Naive thymus-derived CD8-positive, alpha-beta T cell (primary cell): ENCODE measurements at regions not wholly inside any gene's neighbourhood (a gene's known extent, or its start where the extent isn't known, plus 50 kb on each side); places are given as distances from the start of the nearest gene placed in this dataset.
"Not testable (repeated sequence)": the region's sequence is repeated elsewhere in the genome, so short reads cannot be mapped to it uniquely, and the experiment has no call there.

Experiments
- ATAC-seq, 2 donors: fragments of 150-1000 bp; cut with Tn5 transposase in 1 of 2; sonication (Bioruptor Pico), chemical (Tn5 transposase) in 1 of 2; 1 replicate in 1 of 2; 2 replicates in 1 of 2; pipeline ENCODE4 v1.10.0; 2021; ENCODE audit warnings: mild to moderate bottlenecking in 2 of 2, moderate library complexity in 2 of 2
- POLR2A ChIA-PET: fragments of 350-600 bp; sonication (Branson Sonifier 250); formaldehyde crosslinking; loops from one replicate; lab custom pipeline; 2021; ENCODE audit warnings: antibody characterized with exemption; lab: Charles Lee
- DNase-seq, 10 donors: peaks; one replicate each; pipeline versions ENCODE4 v3.0.0 to v3.0.0-alpha.2; 2020 to 2022
- H3K27ac Mint-ChIP-seq, 10 donors: one replicate each; pipeline ENCODE4 v1.8.0; 2020 to 2022; ENCODE audit warnings: mild to moderate bottlenecking in 10 of 10, mixed read lengths in 10 of 10, moderate library complexity in 4 of 10, inconsistent platforms in 1 of 10
- H3K27me3 Mint-ChIP-seq, 5 donors: one replicate each; pipeline ENCODE4 v1.8.0; 2021 to 2022; ENCODE audit warnings: mixed read lengths in 5 of 5
- H3K36me3 Mint-ChIP-seq, 3 donors: one replicate each; pipeline ENCODE4 v1.8.0; 2020 to 2022; ENCODE audit warnings: mixed read lengths in 3 of 3, mild to moderate bottlenecking in 2 of 3, inconsistent platforms in 1 of 3
- H3K4me1 Mint-ChIP-seq, 4 donors: one replicate each; pipeline ENCODE4 v1.8.0; 2021 to 2022; ENCODE audit warnings: mixed read lengths in 4 of 4
- H3K4me3 Mint-ChIP-seq, 10 donors: one replicate each; pipeline ENCODE4 v1.8.0; 2020 to 2022; ENCODE audit warnings: mild to moderate bottlenecking in 10 of 10, mixed read lengths in 10 of 10, moderate library complexity in 6 of 10, inconsistent platforms in 1 of 10
- H3K9me3 Mint-ChIP-seq, 9 donors: one replicate each; pipeline ENCODE4 v1.8.0; 2020 to 2022; ENCODE audit warnings: mixed read lengths in 9 of 9, mild to moderate bottlenecking in 3 of 9, inconsistent platforms in 1 of 9, moderate library complexity in 1 of 9

DNA sequence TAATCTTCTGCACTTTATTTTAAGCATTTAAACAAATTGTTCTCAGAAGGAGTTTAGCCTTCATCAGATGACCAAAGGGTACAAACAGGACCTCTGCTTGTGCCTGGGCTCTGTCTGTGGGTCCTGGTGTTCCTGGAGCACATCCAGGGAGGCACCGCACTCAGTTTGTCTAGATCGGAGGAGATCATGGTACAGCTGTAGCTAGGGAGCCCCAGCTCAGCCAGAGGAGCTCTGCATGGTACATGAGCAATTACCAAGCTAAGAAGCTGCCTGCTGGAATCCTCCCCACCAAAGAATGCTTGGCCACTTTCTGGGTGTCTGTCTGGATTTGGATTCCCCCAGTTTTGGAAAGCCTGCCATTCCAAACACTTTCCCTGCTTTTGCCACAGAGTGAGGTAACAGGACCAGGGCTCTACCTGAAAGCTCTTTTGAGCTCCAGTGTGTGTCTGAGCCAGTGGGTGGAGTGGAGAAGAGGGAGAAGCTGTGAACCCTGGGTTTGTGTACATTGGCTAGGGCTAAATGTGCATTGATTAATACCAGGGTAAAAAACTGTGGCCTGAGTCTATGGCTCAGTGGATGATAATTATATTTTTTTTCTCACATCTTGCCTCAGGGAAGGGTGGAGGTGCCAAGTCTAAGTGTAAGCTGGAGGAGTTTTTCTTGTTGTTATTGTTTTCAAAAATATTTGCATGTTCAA, 163.7 kb upstream of the IGF1 start:
- ATAC-seq (no peak), DNase-seq (no peak)
- Mint-ChIP-seq H3K4me3 (no peak overlapping the region), H3K36me3 (peaks cover 0 to 5% (median 0%) of the 10 kb centered on the region in 3 donors), H3K27me3 (peaks cover 0 to 21% (median 2%) of the 10 kb centered on the region in 5 donors), H3K9me3 (peaks cover 4 to 45% (median 12%) of the 10 kb centered on the region in 9 donors), H3K27ac (no peak overlapping the region), H3K4me1 (no peaks in the 10 kb centered on the region)
- POLR2A ChIA-PET, result no interaction called here

GRCh38 chr12:102642199-102642598, 161.8 kb upstream of the IGF1 start:
- Mint-ChIP-seq H3K36me3 (peaks cover 0 to 5% (median 0%) of the 10 kb centered on the region in 3 donors), H3K9me3 (peaks cover 4 to 48% (median 12%) of the 10 kb centered on the region in 9 donors), H3K4me3 (no peak overlapping the region), H3K4me1 (no peaks in the 10 kb centered on the region), H3K27ac (no peak overlapping the region), H3K27me3 (peaks cover 0 to 13% (median 2%) of the 10 kb centered on the region in 5 donors)
- DNase-seq, result no peak
- no peak for ATAC-seq
- POLR2A ChIA-PET, result no interaction called here

DNA sequence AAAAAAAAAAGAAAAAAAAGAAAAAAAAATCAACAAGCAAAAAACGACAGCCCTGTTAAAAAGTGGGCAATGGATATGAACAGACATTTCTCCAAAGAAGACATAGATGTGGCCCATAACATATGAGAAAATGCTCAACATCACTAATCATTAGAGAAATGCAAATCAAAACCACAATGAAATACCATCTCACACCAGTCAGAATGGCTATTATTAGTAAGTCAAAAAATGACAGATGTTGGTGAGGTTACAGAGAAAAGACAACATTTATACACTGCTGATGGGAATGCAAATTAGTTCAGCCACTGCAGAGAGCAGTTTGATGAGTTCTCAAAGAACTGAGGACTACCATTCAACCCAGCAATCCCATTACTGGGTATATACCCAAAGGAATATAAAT, 160.3 kb upstream of the IGF1 start:
- H3K27ac Mint-ChIP-seq, result not testable (repeated sequence)

DNA sequence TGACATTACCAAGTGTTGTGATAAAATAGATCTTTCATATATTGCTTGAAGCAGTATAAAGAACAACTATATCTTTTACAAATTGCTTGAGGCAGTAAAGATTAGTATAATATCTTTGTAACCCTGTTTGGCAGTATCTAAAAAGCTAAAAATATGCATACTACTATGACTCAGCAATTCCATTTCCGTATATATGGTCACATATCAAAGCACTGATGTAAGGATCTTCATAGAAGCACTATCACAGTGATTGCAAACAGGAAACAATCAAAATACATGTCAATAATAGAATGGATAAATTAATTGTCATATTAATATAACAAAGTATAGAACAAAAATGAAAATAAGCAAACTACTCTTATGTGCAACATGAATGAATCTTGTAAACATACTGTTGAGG, 158.4 kb upstream of the IGF1 start:
- Mint-ChIP-seq H3K4me3 (no peak overlapping the region), H3K27me3 (no peaks in the 10 kb centered on the region), H3K9me3 (peaks cover 4 to 35% (median 13%) of the 10 kb centered on the region in 9 donors), H3K27ac (no peak overlapping the region), H3K36me3 (peaks cover 0 to 5% (median 0%) of the 10 kb centered on the region in 3 donors), H3K4me1 (no peaks in the 10 kb centered on the region)
- ATAC-seq (no peak), DNase-seq (no peak)
- POLR2A ChIA-PET, result no interaction called here

More for the DNA sequence above, 160.3 kb upstream of the IGF1 start:
- peaks cover 4 to 35% (median 13%) of the 10 kb centered on the region in 9 donors for H3K9me3 Mint-ChIP-seq
- H3K27me3 Mint-ChIP-seq, DNase-seq, H3K4me1 Mint-ChIP-seq, H3K36me3 Mint-ChIP-seq, H3K4me3 Mint-ChIP-seq, ATAC-seq, POLR2A ChIA-PET: not testable (repeated sequence)

DNA sequence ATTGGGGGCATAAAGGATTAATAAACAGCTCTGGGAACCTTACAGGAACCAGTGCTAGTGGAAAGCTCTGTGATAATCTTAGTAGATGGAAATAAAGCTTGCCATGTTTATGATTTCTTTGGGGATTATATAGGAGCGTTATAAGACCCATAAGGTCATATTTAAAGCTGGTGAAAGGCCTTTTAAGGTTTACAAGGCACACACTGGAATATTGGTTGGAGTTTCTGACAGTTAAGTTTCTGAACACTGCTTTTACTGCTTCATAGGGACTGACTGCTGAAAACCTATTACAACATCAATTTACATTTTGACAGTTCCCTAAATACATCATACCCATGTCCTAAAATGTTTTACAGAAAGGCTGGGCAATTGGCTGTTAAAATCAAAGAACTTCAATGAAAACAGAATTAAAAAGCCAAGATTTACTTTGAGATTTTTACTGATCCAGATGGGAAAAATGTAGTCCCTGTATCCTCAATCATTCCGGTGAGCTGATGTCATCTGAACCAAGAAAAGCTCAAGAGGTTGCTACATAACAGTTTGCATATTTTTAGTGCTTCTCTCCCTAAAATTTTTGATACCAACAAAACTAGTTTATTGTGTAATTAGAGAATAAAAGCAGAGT, 153.7 kb upstream of the IGF1 start:
- H3K9me3 Mint-ChIP-seq, result peaks cover 0 to 5% (median 3%) of the 10 kb centered on the region in 9 donors
- no peak for ATAC-seq
- POLR2A ChIA-PET, result no interaction called here

GRCh38 chr12:102631274-102631673, 150.9 kb upstream of the IGF1 start:
- ATAC-seq, result no peak
- no peaks in the 10 kb centered on the region for H3K4me1 Mint-ChIP-seq
- no peaks in the 10 kb centered on the region for H3K27me3 Mint-ChIP-seq
- no peak overlapping the region for H3K27ac Mint-ChIP-seq
- peaks cover 0 to 22% (median 12%) of the 10 kb centered on the region in 9 donors for H3K9me3 Mint-ChIP-seq
- POLR2A ChIA-PET, result no interaction called here
- no peak overlapping the region for H3K4me3 Mint-ChIP-seq
- H3K36me3 Mint-ChIP-seq, result peaks cover 0 to 6% (median 0%) of the 10 kb centered on the region in 3 donors
- DNase-seq, result no peak

More for the DNA sequence above, 153.7 kb upstream of the IGF1 start:
- Mint-ChIP-seq H3K27ac (no peak overlapping the region), H3K4me3 (no peak overlapping the region), H3K4me1 (no peaks in the 10 kb centered on the region), H3K36me3 (no peaks in the 10 kb centered on the region), H3K27me3 (no peaks in the 10 kb centered on the region)
- DNase-seq, result no peak

DNA sequence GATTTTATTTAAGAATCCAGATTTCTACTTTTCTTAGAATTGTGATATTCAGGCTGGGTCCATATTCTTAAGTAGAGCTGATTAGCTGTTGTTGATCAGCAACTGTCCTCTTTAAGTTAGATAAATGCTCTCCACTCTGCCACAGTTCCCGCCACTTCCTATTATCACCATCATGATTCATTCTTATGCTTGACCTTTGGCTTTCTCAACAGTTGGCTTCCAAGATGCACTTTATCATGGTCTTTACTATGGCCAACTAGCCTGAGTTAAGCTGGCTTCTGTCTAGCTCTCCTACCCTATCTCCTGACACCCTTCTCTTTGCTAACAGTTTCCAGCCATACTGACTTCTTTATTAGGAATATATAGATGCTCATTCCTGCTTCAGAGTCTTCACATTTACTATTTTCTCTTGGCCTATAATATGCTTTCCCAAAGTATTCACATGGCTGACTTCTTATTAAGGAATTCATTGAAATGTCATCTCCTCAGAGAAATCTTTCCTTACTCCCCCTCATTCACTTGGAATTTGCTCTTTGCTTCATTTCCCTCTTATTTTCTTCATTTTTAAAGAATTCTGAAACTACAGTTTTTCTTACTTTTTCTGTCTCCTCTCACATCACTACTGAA, 149.0 kb upstream of the IGF1 start:
- peaks cover 0 to 6% (median 0%) of the 10 kb centered on the region in 3 donors for H3K36me3 Mint-ChIP-seq
- H3K9me3 Mint-ChIP-seq, result peaks cover 0 to 28% (median 12%) of the 10 kb centered on the region in 9 donors
- H3K27me3 Mint-ChIP-seq, result no peaks in the 10 kb centered on the region
- POLR2A ChIA-PET, result no interaction called here
- ATAC-seq (no peak), DNase-seq (no peak)
- no peaks in the 10 kb centered on the region for H3K4me1 Mint-ChIP-seq
- H3K4me3 Mint-ChIP-seq, result no peak overlapping the region
- no peak overlapping the region for H3K27ac Mint-ChIP-seq

DNA sequence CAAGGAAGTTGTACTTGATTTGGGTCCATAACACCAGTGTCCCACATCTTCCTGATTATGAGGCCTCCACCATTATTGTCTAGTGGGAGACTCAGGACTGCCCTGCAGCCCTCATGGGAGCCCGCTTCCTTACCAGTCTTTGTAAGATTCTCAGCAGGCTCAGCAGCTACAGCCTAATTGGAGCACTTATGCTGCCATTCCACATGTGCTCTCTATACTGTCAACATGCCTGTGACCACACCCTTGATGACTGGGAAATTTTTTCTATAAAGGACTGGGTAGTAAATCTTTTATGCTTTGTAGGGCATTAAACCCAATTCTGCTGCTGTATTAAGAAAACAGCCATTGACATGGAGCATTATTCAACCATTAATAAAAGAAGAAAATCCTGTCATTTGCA, 145.5 kb upstream of the IGF1 start:
- H3K4me3 Mint-ChIP-seq, result no peak overlapping the region
- POLR2A ChIA-PET, result no interaction called here
- peaks cover 0 to 4% (median 2%) of the 10 kb centered on the region in 5 donors for H3K27me3 Mint-ChIP-seq
- H3K27ac Mint-ChIP-seq, result no peak overlapping the region
- DNase-seq, result no peak
- no peak for ATAC-seq
- peaks cover 0 to 6% (median 0%) of the 10 kb centered on the region in 3 donors for H3K36me3 Mint-ChIP-seq
- no peaks in the 10 kb centered on the region for H3K4me1 Mint-ChIP-seq
- peaks cover 0 to 28% (median 12%) of the 10 kb centered on the region in 9 donors for H3K9me3 Mint-ChIP-seq

- POLR2A ChIA-PET, result no interaction called here
- DNase-seq, result no peak
- Mint-ChIP-seq H3K36me3 (peaks cover 0 to 6% (median 0%) of the 10 kb centered on the region in 3 donors), H3K27me3 (peaks cover 0 to 8% (median 2%) of the 10 kb centered on the region in 5 donors), H3K4me1 (no peaks in the 10 kb centered on the region), H3K27ac (no peak overlapping the region), H3K4me3 (no peak overlapping the region), H3K9me3 (peaks cover 0 to 18% (median 9%) of the 10 kb centered on the region in 9 donors)
- no peak for ATAC-seq
Observed at GRCh38 chr12:102622618-102623017, 142.3 kb upstream of the IGF1 start.

GRCh38 chr12:102618197-102618877, 138.0 kb upstream of the IGF1 start:
- Mint-ChIP-seq H3K4me1 (no peaks in the 10 kb centered on the region), H3K4me3 (no peak overlapping the region), H3K27ac (no peak overlapping the region), H3K27me3 (peaks cover 0 to 5% (median 2%) of the 10 kb centered on the region in 5 donors), H3K36me3 (no peaks in the 10 kb centered on the region), H3K9me3 (peaks cover 0 to 4% (median 0%) of the 10 kb centered on the region in 9 donors)
- no peak for DNase-seq
- ATAC-seq, result no peak
- POLR2A ChIA-PET, result no interaction called here

DNA sequence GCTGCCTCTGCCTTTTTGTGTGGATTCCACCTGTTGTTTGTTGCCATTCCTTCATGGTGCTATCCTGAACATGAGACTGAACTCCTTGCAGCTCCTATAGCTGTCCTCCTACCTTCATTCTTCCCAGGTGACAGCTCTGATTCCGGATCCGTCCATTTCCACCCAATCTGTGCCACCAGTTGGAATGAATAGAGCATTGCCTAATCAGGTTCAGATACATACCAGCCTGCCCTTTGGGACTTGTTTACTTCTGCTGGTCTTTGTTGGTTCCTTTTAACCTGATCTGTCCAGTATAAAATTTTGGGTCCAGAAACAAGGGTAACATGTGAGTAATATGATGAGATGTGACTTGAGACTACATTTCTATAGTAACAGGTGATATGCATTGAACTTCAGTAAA, 136.3 kb upstream of the IGF1 start:
- no peaks in the 10 kb centered on the region for H3K4me1 Mint-ChIP-seq

GRCh38 chr12:102611995-102612394, 131.6 kb upstream of the IGF1 start:
- Mint-ChIP-seq H3K27me3 (peaks cover 0 to 14% (median 0%) of the 10 kb centered on the region in 5 donors), H3K9me3 (peaks cover 0 to 15% (median 7%) of the 10 kb centered on the region in 9 donors), H3K4me3 (no peak overlapping the region), H3K27ac (no peak overlapping the region), H3K36me3 (no peaks in the 10 kb centered on the region), H3K4me1 (no peaks in the 10 kb centered on the region)
- ATAC-seq (no peak), DNase-seq (no peak)
- POLR2A ChIA-PET, result no interaction called here

More for the DNA sequence above, 136.3 kb upstream of the IGF1 start:
- POLR2A ChIA-PET, result no interaction called here
- peaks cover 0 to 5% (median 0%) of the 10 kb centered on the region in 5 donors for H3K27me3 Mint-ChIP-seq
- no peaks in the 10 kb centered on the region for H3K36me3 Mint-ChIP-seq
- no peak for DNase-seq
- no peak for ATAC-seq
- H3K4me3 Mint-ChIP-seq, result no peak overlapping the region
- no peak overlapping the region for H3K27ac Mint-ChIP-seq
- peaks cover 0 to 6% (median 0%) of the 10 kb centered on the region in 9 donors for H3K9me3 Mint-ChIP-seq
